Left forelimb (tissue), 1 donor: ENCODE measurements at regions not wholly inside any gene's neighbourhood (a gene's known extent, or its start where the extent isn't known, plus 50 kb on each side); places are given as distances from the start of the nearest gene placed in this dataset.

Experiments used
- DNase-seq: peaks from one replicate; pipeline ENCODE4 v3.0.0-alpha.2; 2018; ENCODE audit warnings: low spot score

GRCh38 chr6:115720900-115721299, 339.8 kb downstream of the FRK start:
- no peak for DNase-seq

GRCh38 chr6:115717472-115717871, 343.2 kb downstream of the FRK start:
- no peak for DNase-seq

- DNase-seq, result no peak
These were observed 343.6 kb downstream of the FRK start for GRCh38 chr6:115717062-115717461.

GRCh38 chr6:115712291-115712961, 348.3 kb downstream of the FRK start:
- DNase-seq, result no peak

DNA sequence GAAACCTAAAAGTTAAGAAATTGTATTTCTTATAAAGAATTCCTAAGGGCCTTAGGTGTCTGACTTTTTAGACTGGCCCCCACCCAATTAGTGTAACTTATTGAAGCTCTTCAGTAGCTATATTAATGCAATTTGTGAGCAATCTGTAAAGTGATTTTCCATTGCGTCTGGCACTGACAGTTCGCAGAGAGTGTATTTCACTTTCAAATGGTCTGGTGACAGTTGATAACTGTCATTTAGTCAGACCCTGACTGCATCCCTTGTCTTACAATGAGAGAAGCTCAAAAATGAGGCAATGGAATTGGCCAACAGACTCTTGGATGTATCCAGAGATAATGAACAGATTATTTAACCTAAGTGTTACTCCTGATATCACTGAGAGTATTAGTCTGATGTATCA, 351.8 kb downstream of the FRK start:
- DNase-seq, result no peak

DNA sequence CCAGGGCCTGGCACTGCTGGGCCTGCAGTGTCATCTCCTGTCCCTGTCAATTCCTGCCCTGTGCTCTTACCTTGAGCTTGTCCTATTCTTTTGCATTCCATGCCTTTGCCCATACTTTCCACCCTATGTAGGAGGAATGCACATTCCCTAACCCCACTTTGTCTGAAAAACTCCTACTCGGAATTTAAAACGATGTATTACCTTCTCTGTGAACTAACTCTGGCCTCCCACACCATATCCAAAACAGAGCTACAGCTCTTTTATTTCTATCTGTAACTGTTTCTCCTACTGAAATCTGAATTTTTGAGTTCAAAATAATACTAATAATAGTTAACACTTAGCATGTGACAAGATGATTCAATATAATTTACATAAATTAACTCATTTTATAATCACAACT, 353.7 kb downstream of the FRK start:
- no peak for DNase-seq

DNA sequence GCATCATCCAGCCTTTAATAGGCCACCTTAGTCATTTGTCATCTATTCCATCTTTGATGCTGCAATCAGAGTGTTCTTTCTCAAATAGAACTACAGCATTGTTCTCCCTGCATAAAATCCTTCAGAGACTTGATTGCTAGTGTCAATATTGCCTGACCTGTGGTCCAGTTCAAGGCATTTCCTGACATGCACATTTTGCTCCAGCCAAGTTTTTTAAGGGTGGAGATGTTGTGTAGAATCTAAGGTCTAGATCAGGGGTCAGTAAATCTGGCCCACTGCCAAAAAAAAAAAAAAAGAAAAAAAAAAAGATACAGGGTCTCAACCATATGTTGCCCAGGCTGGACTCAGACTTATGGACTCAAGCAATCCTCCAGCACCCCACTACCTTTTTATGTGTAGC, 354.4 kb downstream of the FRK start:
- no peak for DNase-seq

GRCh38 chr6:115704028-115704427, 356.7 kb downstream of the FRK start:
- DNase-seq, result no peak

DNA sequence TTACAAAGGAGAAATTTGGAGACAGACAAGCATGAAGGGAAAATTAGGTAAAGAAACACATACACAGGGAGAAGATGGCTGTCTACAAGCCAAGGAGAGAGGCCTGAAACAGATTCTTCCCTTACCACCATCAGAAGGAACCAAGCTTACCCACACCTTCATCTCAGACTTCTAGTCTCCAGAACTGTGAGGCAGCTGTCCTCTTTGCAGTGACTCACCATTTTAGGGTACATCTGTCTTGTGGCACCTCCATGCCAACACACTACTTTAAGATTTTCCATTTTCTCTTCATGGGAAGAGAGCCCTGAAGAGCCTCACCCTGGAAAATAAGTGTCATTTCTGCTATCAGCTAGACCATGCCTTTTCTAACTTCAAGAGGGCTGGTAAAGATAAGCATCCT, 369.3 kb downstream of the FRK start:
- DNase-seq, result no peak

DNA sequence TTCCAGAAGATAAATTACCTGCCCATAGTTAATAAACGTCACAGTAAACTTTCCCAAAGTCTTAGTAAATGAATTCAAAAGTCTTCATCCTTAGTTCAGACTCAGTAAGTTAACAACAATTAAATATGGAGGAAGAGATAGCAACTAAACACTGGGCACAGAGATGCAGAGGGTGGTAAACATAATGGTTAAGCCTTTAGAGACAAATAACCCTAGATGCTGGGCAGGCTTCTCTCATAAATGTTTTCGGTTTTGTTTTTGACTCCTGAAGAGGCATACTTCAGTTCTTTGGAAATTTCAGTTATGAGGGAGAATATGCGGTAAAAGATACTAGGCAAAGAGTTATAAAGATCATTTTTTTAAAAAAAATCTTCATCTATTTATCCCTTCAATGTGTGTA, 369.8 kb downstream of the FRK start:
- DNase-seq, result no peak

- no peak for DNase-seq
These were observed 378.5 kb downstream of the FRK start for GRCh38 chr6:115681978-115682775.

DNA sequence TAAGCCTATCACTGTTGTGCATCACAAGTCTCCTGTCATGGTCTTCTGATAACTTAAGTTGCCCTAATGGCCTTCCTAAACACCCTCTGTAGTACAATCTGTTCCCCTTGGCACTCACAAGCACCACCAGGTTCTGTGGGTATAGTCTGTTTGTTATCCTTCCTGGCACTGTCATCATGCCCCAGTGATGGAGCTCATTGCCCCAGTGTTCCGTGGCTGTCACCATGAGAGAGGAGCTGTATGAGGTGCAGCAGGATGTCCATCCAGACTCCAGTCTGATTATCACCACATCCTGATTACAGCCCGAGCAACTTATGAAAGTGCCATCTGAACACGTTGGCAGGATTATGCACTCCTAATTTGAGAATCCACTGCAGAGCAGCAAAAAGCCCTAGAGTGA, 380.1 kb downstream of the FRK start:
- DNase-seq, result no peak

- no peak for DNase-seq
These were observed 383.5 kb downstream of the FRK start for GRCh38 chr6:115677198-115677597.

DNA sequence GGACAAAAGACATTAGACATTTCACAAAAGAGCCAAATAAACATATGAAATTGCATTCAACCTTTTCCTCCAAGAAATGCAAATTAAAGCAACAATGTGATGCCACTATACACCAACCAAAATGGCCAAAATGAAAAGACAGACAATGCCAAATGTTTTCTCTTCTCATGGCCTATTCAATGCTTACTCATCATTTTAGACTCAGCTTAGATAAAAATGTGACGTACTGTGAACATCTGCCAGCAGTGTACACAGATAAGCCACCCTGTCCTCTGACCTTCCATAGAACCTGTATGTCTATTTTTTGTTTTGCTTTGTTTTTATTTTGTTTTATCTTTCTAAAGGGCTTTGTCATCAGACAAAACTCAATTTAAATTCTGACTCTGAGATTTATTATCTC, 385.2 kb downstream of the FRK start:
- no peak for DNase-seq

GRCh38 chr6:115668781-115669180, 391.9 kb downstream of the FRK start:
- no peak for DNase-seq

- DNase-seq, result no peak
These were observed 392.5 kb downstream of the FRK start for GRCh38 chr6:115668211-115668610.

GRCh38 chr6:115667478-115668026, 393.1 kb downstream of the FRK start:
- no peak for DNase-seq

DNA sequence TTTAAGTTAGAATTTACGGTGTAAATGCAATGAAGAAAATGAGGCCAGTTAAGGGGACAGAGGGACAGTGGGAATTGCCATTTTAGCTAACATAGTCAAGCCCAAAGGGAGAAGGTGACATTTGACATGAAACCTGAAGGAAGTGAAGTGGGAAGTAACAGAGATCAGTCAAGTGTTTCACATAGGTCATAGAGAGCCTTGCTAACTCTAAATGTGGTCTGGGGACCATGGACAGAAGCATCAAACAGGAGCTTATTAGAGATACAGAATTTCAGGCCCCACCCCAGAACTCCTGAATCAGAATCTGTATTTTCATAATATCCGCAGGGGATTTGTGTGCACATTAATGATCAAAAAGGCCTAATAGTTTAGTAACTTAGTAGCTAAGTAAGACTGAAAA, 393.7 kb downstream of the FRK start:
- DNase-seq, result no peak

GRCh38 chr6:115665310-115665709, 395.4 kb downstream of the FRK start:
- DNase-seq, result no peak

DNA sequence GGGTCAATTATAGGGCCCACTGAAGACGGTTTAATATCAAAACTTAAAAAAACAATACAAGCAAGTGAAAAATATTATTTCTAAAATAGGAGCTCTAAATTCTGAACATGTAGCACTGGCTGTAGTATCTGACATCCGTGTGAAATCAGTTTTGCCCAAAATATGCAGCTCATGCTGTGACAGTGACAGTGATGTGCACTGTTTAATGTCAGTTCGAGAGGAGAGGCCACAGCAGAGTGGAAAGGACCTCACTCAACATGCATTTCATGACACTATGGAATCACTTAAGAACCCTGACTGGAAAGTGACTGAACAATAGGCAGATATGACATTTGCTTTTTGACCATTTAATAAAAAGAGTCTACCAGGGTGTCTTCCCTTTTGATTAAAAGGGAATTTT, 397.0 kb downstream of the FRK start:
- DNase-seq, result no peak

- no peak for DNase-seq
These were observed 416.9 kb downstream of the FRK start for GRCh38 chr6:115643762-115644161.

DNA sequence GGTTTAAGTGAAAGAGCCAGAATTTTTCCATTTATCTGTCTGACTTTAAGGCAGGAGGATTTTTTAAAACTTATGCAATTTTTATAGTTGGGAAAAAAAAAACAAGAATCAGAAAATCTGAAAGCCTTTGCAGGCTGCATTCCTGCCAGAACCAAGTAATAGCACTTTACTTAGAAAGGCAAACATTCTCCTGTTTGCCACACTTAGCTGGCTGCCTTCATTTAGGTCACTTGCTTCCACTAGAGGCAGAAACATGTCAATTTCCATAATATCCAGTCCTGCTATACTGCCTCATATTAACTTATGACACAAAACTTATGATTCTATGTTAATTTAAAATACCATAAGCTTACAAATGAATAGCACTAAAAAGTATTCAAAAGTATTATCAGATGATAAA, 425.8 kb downstream of the FRK start:
- no peak for DNase-seq

DNA sequence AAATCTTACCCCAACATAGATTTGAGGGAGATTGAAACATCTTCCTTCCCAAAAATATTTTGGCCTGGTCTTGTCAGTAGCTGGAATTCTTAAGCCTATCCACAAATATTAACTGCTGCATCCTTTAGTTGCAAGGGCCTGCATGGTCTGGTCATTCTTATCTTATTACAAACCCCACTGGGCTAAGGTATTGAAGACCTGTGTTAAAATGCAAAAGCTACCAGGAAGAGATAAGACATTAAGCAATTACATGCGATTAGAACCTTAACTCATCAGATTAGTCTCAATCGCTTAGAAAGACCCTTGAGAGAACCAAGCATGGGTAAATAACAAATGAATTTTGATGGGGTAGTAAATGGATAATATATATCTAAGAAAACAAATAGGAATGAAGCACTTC, 426.6 kb downstream of the FRK start:
- no peak for DNase-seq

DNA sequence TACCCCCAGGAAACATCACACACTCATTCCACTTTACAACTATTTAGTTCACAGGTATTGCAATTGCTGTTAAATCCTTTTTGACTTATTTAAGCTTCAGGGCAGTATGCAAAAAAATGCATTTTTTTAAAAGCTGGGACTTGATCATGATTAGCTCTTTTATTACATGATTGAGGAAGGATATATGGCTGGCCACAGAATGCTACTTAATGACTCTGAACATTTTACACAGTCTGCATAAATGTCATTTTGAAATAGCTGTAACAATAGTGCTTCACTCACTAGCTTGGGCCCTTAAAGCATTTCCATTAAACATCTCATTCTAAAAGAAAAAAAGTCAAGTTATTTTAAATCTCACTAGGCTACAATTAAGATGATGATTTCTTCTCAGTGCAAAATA, 429.7 kb downstream of the FRK start:
- no peak for DNase-seq
